Vagina (tissue), 2 donors: ENCODE measurements at regions not wholly inside any gene's neighbourhood (a gene's known extent, or its start where the extent isn't known, plus 50 kb on each side); places are given as distances from the start of the nearest gene placed in this dataset.

ENCODE experiments used
- CTCF ChIP-seq, 3 experiments: fragments of 450-650 bp in 2 of 3; fragments of 200-600 bp in 1 of 3; sonication (generic) in 1 of 3; IDR thresholded peaks; one replicate each; pipeline ENCODE4 v1.5.1; 2017 to 2019; ENCODE audit warnings: antibody characterized with exemption in 3 of 3, mild to moderate bottlenecking in 2 of 3, moderate library complexity in 2 of 3
- POLR2A ChIP-seq, 2 donors: fragments of 450-650 bp; IDR thresholded peaks; one replicate each; pipeline ENCODE4 v1.6.1; 2017; ENCODE audit warnings: antibody characterized with exemption in 2 of 2, mild to moderate bottlenecking in 2 of 2, moderate library complexity in 2 of 2
- POLR2AphosphoS5 ChIP-seq, 2 donors: sonication (generic); formaldehyde crosslinking; IDR thresholded peaks; one replicate each; pipeline ENCODE4 v1.9.0; 2017; ENCODE audit warnings: antibody characterized with exemption in 2 of 2, mild to moderate bottlenecking in 2 of 2, low read depth in 1 of 2; ENCODE audit not compliant: insufficient read depth in 1 of 2

GRCh38 chr7:67519171-67519570 lies 522.5 kb downstream of the TYW1 start:
- TF ChIP-seq POLR2A (IDR thresholded peaks at IDR 0.05) (no peak), CTCF (IDR thresholded peaks at IDR 0.05) (no peak), POLR2AphosphoS5 (IDR thresholded peaks at IDR 0.05; ENCODE audit: insufficient read depth in 1 of 2, low read depth in 1 of 2) (no peak)
